Osteoblast (primary cell): ENCODE measurements at regions not wholly inside any gene's neighbourhood (a gene's known extent, or its start where the extent isn't known, plus 50 kb on each side); places are given as distances from the start of the nearest gene placed in this dataset.

Experiments used
- DNase-seq: peaks from one replicate; pipeline ENCODE4 v3.0.0; 2011; ENCODE audit warnings: low spot score, mixed read lengths; ENCODE audit not compliant: insufficient read length; ENCODE audit errors: missing footprints
- H2AFZ ChIP-seq: 2 replicates; pipeline ENCODE4 v1.6.0; 2011; ENCODE audit warnings: mild to moderate bottlenecking, low read length
- H3K27ac ChIP-seq: 2 replicates; pipeline ENCODE4 v1.5.1; 2011; ENCODE audit warnings: mild to moderate bottlenecking, low read depth, low read length, moderate library complexity
- H3K27me3 ChIP-seq: 2 replicates; pipeline ENCODE4 v1.6.0; 2012; ENCODE audit warnings: mild to moderate bottlenecking, control low read depth, inconsistent platforms, low read length, moderate library complexity; ENCODE audit not compliant: insufficient read depth
- H3K36me3 ChIP-seq: 2 replicates; pipeline ENCODE4 v1.5.1; 2011; ENCODE audit warnings: mild to moderate bottlenecking, low read length, control low read depth, moderate library complexity; ENCODE audit not compliant: insufficient read depth
- H3K4me1 ChIP-seq: 2 replicates; pipeline ENCODE4 v1.5.1; 2011; ENCODE audit warnings: mild to moderate bottlenecking, low read length, control low read depth, moderate library complexity; ENCODE audit not compliant: insufficient read depth
- H3K4me2 ChIP-seq: 2 replicates; pipeline ENCODE4 v1.6.0; 2011; ENCODE audit warnings: mild to moderate bottlenecking, low read length; ENCODE audit not compliant: insufficient read depth
- H3K4me3 ChIP-seq: fragments of 200-600 bp; sonication (generic); 3 replicates; pipeline ENCODE4 v1.5.1; 2012; ENCODE audit warnings: mild to moderate bottlenecking, low read length, inconsistent platforms; ENCODE audit not compliant: insufficient read depth
- H3K79me2 ChIP-seq: 2 replicates; pipeline ENCODE4 v1.6.0; 2012; ENCODE audit warnings: mild to moderate bottlenecking, low read length, control low read depth, inconsistent platforms; ENCODE audit not compliant: insufficient read depth
- H3K9me3 ChIP-seq: 2 replicates; pipeline ENCODE4 v1.5.1; 2011; ENCODE audit warnings: low read depth, low read length, control low read depth
- H4K20me1 ChIP-seq: 2 replicates; pipeline ENCODE4 v1.6.0; 2012; ENCODE audit warnings: mild to moderate bottlenecking, low read length, control low read depth; ENCODE audit not compliant: insufficient read depth
- CTCF ChIP-seq: IDR thresholded peaks from 2 replicates; pipeline ENCODE4 v1.5.1; 2011; ENCODE audit warnings: mild to moderate bottlenecking, low read depth, low read length, moderate library complexity; ENCODE audit errors: extremely low read depth

DNA sequence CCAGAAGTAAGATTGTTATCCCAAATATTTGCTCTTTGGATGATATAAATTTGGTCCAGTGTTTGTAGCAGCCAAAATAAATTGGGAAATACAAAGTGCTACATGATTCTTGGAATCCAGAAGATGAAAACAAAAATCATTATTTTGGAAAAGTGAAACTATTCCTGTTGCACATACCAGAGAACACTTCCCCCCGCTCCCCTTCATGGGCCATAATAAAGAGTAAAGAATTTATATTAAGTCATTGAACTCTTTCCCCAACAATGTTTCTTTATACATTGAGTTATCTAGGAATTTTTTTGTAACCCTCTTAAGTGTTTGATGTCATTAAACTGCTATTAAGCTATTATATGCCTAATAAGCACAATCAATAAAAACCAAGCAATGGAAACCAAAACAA lies 490.4 kb upstream of the HS3ST5 start:
- no peaks in the 10 kb centered on the region for H4K20me1 ChIP-seq
- no peak overlapping the region for H3K4me2 ChIP-seq
- no peaks in the 10 kb centered on the region for H3K36me3 ChIP-seq
- H3K9me3 ChIP-seq, result peaks cover 2% of the 10 kb centered on the region
- no peaks in the 10 kb centered on the region for H3K79me2 ChIP-seq
- H3K4me3 ChIP-seq, result no peak overlapping the region
- no peaks in the 10 kb centered on the region for H3K4me1 ChIP-seq
- H3K27me3 ChIP-seq, result no peaks in the 10 kb centered on the region
- no peak for TF ChIP-seq CTCF
- H3K27ac ChIP-seq, result no peak overlapping the region
- no peak overlapping the region for H2AFZ ChIP-seq
- no peak for DNase-seq

DNA sequence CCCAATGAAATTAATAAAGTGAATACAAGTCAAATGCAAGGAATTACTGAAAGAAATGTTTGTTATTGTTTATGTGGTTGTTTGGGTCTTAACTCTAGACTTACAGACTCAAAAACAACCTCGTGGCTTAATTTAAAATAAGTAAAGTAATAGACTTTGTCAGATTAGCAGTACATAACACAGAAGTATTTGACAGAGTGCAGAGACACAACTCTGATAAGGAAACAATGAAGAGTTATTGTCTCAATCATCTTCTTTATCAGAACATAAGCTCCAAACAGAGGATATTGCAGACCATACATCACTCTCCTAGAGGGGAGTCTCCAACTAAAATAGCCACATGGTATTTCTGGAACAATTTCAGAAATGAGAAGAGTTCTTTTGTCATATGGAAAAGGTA lies 487.7 kb upstream of the HS3ST5 start:
- no peak for DNase-seq
- Histone ChIP-seq H3K27me3 (no peaks in the 10 kb centered on the region), H3K4me1 (no peaks in the 10 kb centered on the region), H3K79me2 (no peaks in the 10 kb centered on the region), H3K9me3 (peaks cover 2% of the 10 kb centered on the region), H3K27ac (no peak overlapping the region), H2AFZ (no peak overlapping the region), H4K20me1 (no peaks in the 10 kb centered on the region), H3K36me3 (no peaks in the 10 kb centered on the region), H3K4me3 (no peak overlapping the region), H3K4me2 (no peak overlapping the region)
- no peak for TF ChIP-seq CTCF

DNA sequence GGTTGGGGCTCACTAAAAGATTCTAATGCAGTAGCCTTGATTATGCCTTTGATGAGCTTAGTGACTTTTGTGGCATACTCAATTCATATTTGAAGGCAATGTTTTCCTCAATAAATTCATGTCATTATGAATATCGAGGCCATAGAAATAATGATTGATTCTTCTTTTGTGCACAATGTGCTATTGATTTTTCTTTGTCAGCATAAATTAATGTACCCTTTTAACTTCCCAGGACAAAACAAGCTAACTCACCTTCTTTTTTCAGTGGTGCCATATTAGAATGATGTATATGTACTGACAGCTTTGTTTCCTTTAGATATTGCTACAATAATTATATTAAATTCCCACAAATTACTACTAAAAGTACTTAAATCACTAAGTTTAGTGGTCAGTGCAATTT lies 484.3 kb upstream of the HS3ST5 start:
- DNase-seq, result no peak
- no peak for TF ChIP-seq CTCF
- no peaks in the 10 kb centered on the region for H4K20me1 ChIP-seq
- no peak overlapping the region for H3K4me2 ChIP-seq
- no peaks in the 10 kb centered on the region for H3K36me3 ChIP-seq
- no peaks in the 10 kb centered on the region for H3K4me1 ChIP-seq
- no peaks in the 10 kb centered on the region for H3K9me3 ChIP-seq
- H3K79me2 ChIP-seq, result no peaks in the 10 kb centered on the region
- no peak overlapping the region for H2AFZ ChIP-seq
- no peaks in the 10 kb centered on the region for H3K27me3 ChIP-seq
- H3K4me3 ChIP-seq, result no peak overlapping the region
- H3K27ac ChIP-seq, result no peak overlapping the region

DNA sequence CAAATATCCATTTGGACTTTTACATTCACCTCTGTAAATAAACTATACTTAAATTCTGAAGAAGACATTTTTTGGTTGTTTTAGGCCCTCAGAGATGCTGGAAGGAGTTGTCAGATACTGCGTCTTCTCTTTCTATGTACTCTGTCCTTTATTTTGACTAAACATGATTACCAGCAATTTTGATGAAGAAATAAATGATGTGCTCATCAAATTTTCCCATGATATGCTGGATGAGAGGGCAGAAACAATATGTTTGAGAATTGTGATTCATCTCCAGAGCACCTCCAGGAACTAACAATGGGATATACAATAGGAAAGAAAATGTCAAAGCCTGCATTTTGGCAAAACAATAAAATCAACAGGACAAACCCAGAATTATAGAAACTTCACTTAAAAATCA lies 481.6 kb upstream of the HS3ST5 start:
- no peaks in the 10 kb centered on the region for H3K36me3 ChIP-seq
- no peaks in the 10 kb centered on the region for H3K4me1 ChIP-seq
- no peak for DNase-seq
- no peaks in the 10 kb centered on the region for H4K20me1 ChIP-seq
- no peak for TF ChIP-seq CTCF
- no peak overlapping the region for H3K27ac ChIP-seq
- no peaks in the 10 kb centered on the region for H3K9me3 ChIP-seq
- H2AFZ ChIP-seq, result no peak overlapping the region
- H3K79me2 ChIP-seq, result no peaks in the 10 kb centered on the region
- H3K27me3 ChIP-seq, result no peaks in the 10 kb centered on the region
- H3K4me3 ChIP-seq, result no peak overlapping the region
- H3K4me2 ChIP-seq, result no peak overlapping the region
